Lower lobe of right lung (tissue), 2 donors: ENCODE measurements at regions not wholly inside any gene's neighbourhood (a gene's known extent, or its start where the extent isn't known, plus 50 kb on each side); places are given as distances from the start of the nearest gene placed in this dataset.

Source experiments
- ATAC-seq, 2 donors: fragments of 200-7000 bp; cut with Tn5 transposase; one replicate each; pipeline ENCODE4 v1.9.1; 2020 to 2022; ENCODE audit warnings: mild to moderate bottlenecking in 2 of 2, moderate library complexity in 2 of 2
- DNase-seq: peaks from one replicate; pipeline ENCODE4 v3.0.0-alpha.2; 2020
- H3K27ac ChIP-seq: fragments of 200-600 bp; one replicate; pipeline ENCODE4 v1.8.0; 2022
- H3K27me3 ChIP-seq: fragments of 200-600 bp; one replicate; pipeline ENCODE4 v1.8.0; 2022; ENCODE audit warnings: low read depth
- H3K36me3 ChIP-seq: fragments of 200-600 bp; one replicate; pipeline ENCODE4 v1.8.0; 2022; ENCODE audit warnings: mild to moderate bottlenecking
- H3K4me1 ChIP-seq: fragments of 200-600 bp; one replicate; pipeline ENCODE4 v1.8.0; 2022
- H3K4me3 ChIP-seq: fragments of 200-600 bp; one replicate; pipeline ENCODE4 v1.8.0; 2022; ENCODE audit warnings: mild to moderate bottlenecking
- H3K9me3 ChIP-seq: fragments of 200-600 bp; one replicate; pipeline ENCODE4 v1.8.0; 2022
- intact Hi-C: fragments of 100-400 bp; cut with DNase I; formaldehyde crosslinking; loops from one replicate; pipeline ENCODE4 v1.11.0; 2022
- TF ChIP-seq, protein P1 (sequence below): fragments of 200-600 bp; IDR thresholded peaks from one replicate; pipeline ENCODE4 v1.8.0; 2022; ENCODE audit warnings: antibody characterized with exemption, mild to moderate bottlenecking
- donor health status: DM: no; HTN: yes; CAD: no; lungs with severe emphysema.

- intact Hi-C loops, result no loop called here
- Histone ChIP-seq H3K4me1 (no peaks in the 10 kb centered on the region), H3K4me3 (no peak overlapping the region), H3K36me3 (no peaks in the 10 kb centered on the region), H3K27me3 (no peaks in the 10 kb centered on the region), H3K9me3 (no peaks in the 10 kb centered on the region), H3K27ac (no peak overlapping the region)
- DNase-seq (no peak), ATAC-seq (no peak)
- TF ChIP-seq, protein P1, sequence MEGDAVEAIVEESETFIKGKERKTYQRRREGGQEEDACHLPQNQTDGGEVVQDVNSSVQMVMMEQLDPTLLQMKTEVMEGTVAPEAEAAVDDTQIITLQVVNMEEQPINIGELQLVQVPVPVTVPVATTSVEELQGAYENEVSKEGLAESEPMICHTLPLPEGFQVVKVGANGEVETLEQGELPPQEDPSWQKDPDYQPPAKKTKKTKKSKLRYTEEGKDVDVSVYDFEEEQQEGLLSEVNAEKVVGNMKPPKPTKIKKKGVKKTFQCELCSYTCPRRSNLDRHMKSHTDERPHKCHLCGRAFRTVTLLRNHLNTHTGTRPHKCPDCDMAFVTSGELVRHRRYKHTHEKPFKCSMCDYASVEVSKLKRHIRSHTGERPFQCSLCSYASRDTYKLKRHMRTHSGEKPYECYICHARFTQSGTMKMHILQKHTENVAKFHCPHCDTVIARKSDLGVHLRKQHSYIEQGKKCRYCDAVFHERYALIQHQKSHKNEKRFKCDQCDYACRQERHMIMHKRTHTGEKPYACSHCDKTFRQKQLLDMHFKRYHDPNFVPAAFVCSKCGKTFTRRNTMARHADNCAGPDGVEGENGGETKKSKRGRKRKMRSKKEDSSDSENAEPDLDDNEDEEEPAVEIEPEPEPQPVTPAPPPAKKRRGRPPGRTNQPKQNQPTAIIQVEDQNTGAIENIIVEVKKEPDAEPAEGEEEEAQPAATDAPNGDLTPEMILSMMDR, result no peak
Observed at GRCh38 chr10:130741901-130742855, 569.3 kb downstream of the TCERG1L start.

DNA sequence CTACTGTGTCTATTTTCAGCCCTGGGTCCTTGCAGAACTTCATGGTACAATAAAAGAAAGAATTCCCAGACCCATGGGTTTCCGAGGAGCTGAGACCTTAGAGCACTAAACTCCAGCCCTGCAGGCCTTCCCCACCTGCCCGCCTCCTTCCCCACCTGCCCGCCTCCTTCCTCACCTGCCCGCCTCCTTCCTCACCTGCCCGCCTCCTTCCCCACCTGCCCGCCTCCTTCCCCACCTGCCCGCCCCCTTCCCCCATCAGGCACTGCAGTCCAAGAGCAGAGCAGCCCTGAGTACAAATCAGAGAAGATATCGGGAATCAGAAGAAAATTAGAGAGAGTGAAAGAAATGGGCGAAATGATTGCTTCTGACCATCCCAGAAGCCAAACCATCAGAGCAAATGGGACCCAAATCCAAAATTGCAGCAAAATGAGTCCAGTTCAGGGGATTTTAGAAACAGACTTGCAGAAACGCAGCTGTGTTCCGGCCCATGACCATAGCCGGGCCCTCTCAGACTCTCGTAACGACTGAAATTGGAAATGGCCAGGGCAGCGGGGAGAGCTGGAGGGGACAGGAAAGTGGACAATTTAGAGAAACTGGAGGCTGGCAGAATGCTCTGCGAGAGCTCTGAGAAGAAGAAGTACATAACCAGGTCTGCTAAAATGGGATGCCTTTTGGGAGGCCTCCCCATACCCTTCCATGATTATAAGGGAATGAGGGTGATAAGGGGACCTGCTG is 568.4 kb downstream of the TCERG1L start:
- Histone ChIP-seq H3K36me3 (no peaks in the 10 kb centered on the region), H3K4me1 (no peaks in the 10 kb centered on the region), H3K27me3 (no peaks in the 10 kb centered on the region), H3K27ac (no peak overlapping the region), H3K4me3 (no peak overlapping the region), H3K9me3 (no peaks in the 10 kb centered on the region)
- ATAC-seq (no peak), DNase-seq (no peak)
- intact Hi-C loops, result no loop called here
- TF ChIP-seq, protein P1, result no peak

DNA sequence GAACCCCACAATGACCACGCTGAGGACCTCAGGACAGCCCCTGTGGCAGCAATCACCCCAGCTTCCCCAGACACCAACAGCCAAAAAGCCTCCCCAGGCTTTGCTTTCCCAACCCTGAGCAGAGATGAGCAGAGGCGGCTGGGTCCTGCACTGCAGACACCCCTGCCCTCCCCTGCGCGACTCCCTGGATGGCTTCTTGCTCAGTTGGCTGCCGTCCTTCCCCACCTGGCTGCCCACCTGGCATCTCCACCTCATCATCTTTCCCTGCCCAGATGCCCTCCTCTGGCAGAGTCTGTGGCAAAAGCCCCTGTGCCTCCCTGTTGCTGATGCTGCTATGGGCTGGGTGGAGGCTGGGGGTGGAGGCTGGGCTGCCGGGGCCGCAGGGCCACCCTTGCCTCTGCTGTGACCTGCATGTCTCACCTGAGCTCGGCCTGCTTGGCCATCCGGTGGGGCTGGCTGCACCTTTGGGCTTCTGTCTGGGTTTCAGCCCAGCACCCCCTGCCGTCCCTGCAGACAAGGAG is 567.7 kb downstream of the TCERG1L start:
- intact Hi-C loops, result no loop called here
- Histone ChIP-seq H3K4me1 (no peaks in the 10 kb centered on the region), H3K9me3 (no peaks in the 10 kb centered on the region), H3K27ac (no peak overlapping the region), H3K36me3 (no peaks in the 10 kb centered on the region), H3K27me3 (no peaks in the 10 kb centered on the region), H3K4me3 (no peak overlapping the region)
- ATAC-seq, result no peak
- DNase-seq, result no peak
- TF ChIP-seq, protein P1, result no peak

DNA sequence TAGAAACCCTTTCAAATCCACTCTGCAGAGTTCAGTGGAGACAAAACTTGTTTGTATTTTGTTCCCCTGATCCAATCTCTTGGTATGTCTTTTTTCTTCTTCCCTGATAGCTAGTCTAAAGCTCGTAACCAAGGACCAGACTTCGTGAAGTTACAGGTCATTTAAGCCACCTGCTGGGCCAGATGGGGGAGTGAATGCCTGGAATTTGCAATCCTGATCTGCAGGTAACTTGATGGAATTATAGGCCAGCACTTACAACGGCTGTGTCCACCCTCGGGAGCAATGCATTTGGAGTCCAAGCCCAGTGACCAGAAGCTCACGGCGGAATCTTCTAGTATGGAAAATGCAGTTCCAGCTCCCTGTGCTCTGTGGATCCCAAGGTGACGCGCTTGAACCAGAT is 566.9 kb downstream of the TCERG1L start:
- no peaks in the 10 kb centered on the region for H3K4me1 ChIP-seq
- H3K27ac ChIP-seq, result no peak overlapping the region
- ATAC-seq (no peak), DNase-seq (no peak)
- H3K27me3 ChIP-seq, result no peaks in the 10 kb centered on the region
- H3K36me3 ChIP-seq, result no peaks in the 10 kb centered on the region
- intact Hi-C loops, result no loop called here
- H3K9me3 ChIP-seq, result no peaks in the 10 kb centered on the region
- H3K4me3 ChIP-seq, result no peak overlapping the region
- TF ChIP-seq, protein P1, result no peak

- intact Hi-C loops, result no loop called here
Observed at GRCh38 chr10:130745251-130745650, 566.3 kb downstream of the TCERG1L start.

More at GRCh38 chr10:130745251-130745650, 566.3 kb downstream of the TCERG1L start:
- ATAC-seq (no peak), DNase-seq (no peak)
- H3K27ac ChIP-seq, result no peak overlapping the region
- H3K4me1 ChIP-seq, result no peaks in the 10 kb centered on the region
- H3K27me3 ChIP-seq, result no peaks in the 10 kb centered on the region
- H3K36me3 ChIP-seq, result no peaks in the 10 kb centered on the region
- H3K4me3 ChIP-seq, result no peak overlapping the region
- TF ChIP-seq, protein P1, result no peak
- H3K9me3 ChIP-seq, result no peaks in the 10 kb centered on the region
